Head of caudate nucleus (tissue), 42 donors: ENCODE measurements at regions not wholly inside any gene's neighbourhood (a gene's known extent, or its start where the extent isn't known, plus 50 kb on each side); places are given as distances from the start of the nearest gene placed in this dataset.

ENCODE experiments used
- DNase-seq, 42 donors: peaks; one replicate each; pipeline versions ENCODE4 v3.0.0 to v3.0.0-alpha.2; 2020 to 2021; ENCODE audit warnings: mixed read lengths in 7 of 42
- intact Hi-C: fragments of 100-400 bp; cut with DNase I; formaldehyde crosslinking; loops from one replicate; pipeline ENCODE4 v1.15.0; 2022

GRCh38 chr7:53900856-53901528 lies 641.2 kb upstream of the VSTM2A start:
- intact Hi-C loops, result no loop called here
- no peak for DNase-seq

DNA sequence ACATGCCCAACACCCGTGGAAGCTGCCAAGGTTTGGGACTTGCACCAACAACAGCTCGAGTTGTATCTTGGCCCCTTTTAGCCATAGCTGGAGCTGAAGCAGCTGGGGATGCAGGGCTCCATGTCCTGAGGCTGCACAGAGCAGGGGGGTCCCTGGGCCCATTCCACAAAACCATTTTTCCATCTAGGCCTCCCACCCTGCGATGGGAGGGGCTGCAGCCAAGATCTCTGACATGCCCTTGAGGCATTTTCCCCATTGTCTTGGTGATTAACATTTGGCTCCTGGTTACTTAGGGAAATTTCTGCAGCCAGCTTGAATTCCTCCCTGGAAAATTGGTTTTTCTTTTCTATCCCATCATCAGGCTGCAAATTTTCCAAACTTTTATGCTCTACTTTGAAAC lies 637.8 kb upstream of the VSTM2A start:
- no peak for DNase-seq
- intact Hi-C loops, result no loop called here

DNA sequence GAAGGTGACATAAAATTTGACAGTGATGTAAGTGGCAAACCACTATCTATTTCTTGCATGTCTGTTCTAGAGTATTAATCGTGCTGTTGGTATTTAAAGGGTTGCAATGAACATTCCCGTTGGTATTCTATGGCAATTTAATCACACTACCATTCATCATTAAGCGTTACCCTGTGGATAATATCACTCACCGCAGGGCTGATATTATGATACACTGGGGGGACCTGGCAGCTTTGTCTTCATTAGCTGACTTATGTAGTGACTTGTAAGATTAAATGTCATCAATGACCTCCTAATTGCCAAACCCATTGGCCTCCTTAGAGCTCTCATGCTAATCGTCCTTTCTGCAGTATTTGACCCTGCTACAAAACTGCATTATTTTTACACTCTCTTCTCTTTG lies 624.5 kb upstream of the VSTM2A start:
- intact Hi-C loops, result no loop called here
- no peak for DNase-seq

GRCh38 chr7:53920011-53920410 lies 622.2 kb upstream of the VSTM2A start:
- DNase-seq, result no peak
- intact Hi-C loops, result no loop called here

- intact Hi-C loops, result no loop called here
- no peak for DNase-seq
Observed at GRCh38 chr7:53940483-53940882, 601.7 kb upstream of the VSTM2A start.

DNA sequence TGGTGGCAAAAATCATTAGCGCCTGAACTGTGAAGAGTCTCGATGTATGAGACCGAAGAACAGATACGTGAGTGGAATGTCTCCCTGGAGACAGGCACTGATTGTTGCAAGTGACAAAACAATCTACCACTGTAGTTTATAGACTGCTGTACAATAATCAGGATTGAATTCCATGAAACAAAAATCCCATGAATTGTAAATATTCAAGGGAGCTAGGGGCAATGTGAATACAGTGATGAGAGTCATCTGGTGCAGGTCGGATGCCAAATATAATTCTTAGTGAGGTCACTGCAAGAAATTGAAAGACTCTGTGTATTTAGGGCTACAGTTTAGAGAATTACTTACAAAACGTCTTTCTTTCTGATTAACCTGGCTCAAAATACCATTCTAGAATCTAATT lies 594.4 kb upstream of the VSTM2A start:
- intact Hi-C loops, result no loop called here
- DNase-seq, result no peak

DNA sequence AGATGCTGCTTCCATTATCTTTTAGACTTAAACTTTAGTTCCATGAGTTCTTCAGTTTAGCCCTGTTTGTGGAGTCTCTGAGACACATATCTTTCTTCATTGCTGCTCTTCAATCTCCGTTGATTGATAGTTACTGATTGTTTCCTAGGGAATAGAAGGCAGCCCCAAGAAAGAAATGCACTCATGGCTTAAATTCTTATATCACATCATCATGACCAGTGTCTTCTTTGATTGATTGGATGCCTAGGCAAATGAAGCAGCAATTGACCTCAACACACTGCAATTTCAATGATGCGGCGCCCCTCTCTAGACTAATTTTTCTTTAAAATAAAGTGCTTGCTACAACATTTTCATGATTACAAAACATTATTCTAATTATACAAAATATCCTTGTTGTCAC lies 576.5 kb upstream of the VSTM2A start:
- intact Hi-C loops, result no loop called here

DNA sequence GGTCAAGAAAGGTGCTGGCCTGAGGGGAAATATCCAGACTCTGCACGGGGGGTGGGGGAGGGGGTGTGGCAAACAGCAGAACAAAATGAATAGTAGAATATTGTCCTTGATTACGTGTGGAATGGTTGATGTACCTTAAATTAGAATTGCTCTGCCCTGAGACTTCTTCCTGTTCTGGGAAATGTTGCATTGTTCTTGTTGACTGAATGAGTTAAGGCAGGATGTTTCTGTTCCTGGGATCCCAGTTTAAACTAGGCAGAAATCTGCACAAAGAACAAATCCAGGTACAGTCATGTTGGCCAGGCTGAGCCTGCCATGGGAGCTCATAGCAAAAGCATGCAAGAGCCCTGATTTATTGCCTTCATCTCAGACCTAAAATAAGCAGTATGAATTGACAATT lies 558.7 kb upstream of the VSTM2A start:
- intact Hi-C loops, result no loop called here
- DNase-seq, result no peak

More for the DNA sequence above, 576.5 kb upstream of the VSTM2A start:
- DNase-seq, result no peak

DNA sequence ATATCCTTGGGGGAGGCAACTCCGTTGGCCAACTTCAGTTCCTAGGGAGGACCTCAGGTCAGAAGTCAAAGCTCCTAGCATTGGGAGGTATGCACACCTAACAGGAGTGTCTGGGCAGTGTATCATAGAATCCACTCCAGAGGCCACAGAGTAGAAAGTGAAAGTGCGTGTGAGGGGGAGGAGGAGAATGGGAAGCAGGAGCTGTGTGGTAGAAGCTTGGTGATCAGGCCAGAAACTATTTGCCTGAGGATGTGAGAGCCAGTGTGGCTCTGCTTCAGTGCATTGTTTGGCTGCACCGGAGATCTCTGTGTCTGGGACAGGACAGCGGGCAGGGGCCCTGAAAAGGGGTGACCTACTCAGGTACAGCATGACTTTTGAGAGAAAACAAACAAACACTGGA lies 557.4 kb upstream of the VSTM2A start:
- intact Hi-C loops, result no loop called here
- no peak for DNase-seq

DNA sequence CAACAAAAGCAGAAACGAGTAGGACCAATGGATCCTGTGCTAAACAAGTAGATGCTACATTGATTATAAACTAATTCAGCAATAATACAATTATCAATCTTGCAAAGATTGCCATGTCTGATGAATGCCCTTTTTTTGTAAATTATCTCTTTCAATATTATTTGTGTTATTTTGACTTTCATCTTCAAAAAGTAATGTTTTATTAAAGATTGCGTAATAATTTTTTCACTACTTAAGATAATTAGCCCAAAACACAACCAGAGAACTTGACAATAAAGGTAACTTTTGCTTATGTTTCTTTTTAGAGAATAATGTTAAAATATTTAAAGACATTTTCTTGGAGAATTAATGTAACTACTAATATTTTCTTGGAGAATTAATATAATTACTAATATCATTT lies 553.8 kb upstream of the VSTM2A start:
- no peak for DNase-seq
- intact Hi-C loops, result no loop called here

- DNase-seq, result no peak
- intact Hi-C loops, result no loop called here
Observed at GRCh38 chr7:53993224-53993623, 549.0 kb upstream of the VSTM2A start.

DNA sequence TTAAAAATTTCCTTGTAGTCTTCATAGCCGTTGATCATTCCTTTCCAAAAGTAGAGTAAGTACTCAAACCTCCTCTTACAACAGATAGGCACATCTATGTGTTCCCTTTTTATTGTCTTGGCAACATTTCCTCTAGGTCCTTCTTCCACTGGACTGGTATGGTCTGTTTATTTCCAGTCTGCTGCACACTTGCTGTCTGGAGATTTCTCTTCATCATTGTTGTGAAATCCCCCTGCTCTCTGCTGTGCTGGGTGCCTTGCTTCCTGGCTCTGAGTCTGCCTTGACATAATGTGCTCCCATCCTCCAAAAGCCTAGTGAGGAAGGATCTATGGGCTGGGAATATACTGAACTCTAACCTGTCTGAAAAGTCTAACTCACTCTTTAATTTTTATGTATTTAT lies 545.3 kb upstream of the VSTM2A start:
- no peak for DNase-seq

DNA sequence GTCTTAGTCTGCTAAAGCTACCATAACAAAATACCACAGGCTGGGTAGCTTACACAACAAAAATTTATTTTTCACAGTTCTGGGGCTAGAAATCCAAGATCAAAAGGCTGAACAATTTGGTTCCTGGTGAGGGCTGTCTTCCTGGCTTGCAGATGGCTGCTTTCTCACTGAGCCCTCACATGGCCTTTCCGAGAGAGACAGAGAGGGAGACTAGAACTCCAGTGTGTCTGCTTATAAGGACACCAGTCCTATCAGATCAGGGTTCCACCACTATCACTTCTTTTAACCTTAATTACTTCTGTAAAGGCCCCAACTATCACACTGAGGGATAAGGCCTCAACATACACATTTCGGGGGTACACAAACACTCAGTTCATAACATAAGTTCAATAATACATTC lies 527.4 kb upstream of the VSTM2A start:
- intact Hi-C loops, result no loop called here
- DNase-seq, result no peak

More for the DNA sequence above, 545.3 kb upstream of the VSTM2A start:
- intact Hi-C loops, result no loop called here

GRCh38 chr7:54015251-54015650 lies 526.9 kb upstream of the VSTM2A start:
- intact Hi-C loops, result no loop called here
- DNase-seq, result no peak

GRCh38 chr7:54037873-54038272 lies 504.3 kb upstream of the VSTM2A start:
- no peak for DNase-seq
- intact Hi-C loops, result no loop called here

- intact Hi-C loops, result no loop called here
- DNase-seq, result no peak
Observed at GRCh38 chr7:54060643-54061042, 481.5 kb upstream of the VSTM2A start.

DNA sequence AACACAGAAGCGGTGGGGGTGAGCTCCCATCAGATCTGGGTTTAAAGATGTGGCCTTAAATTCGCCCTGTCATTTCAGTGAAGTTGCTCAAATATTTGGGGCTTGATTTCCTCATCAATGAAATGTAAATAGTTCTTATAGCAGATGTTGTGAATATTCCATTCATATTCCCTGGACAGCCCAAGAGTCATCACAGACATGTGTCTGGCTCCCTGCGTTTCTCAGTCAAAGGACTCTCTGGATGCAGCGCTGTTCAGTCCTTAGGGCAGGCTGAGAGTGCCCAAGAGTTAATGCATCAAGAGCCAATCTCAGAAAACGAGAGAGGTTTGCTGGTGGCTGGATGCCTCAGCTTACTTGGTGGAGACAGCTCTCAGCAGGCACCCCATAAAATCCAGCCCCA lies 475.5 kb upstream of the VSTM2A start:
- DNase-seq, result no peak

DNA sequence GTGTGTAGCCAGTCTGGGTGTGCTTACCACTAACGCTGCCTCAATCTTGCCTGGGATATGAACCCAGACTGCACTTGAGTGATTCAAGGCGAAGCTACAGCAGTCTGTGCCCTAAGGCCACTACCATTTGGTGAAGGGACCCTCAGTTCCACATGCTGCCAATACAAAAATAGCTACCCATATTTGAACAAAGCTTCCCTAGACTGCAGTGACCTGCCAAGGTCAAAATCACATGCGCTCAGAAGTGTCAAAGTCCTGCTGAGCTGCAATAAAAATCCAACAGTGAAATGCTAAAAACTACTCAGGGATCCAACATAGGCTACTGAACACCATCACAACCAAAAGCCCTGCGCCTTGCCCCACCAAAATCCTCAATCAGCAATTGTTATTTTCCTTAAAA lies 472.3 kb upstream of the VSTM2A start:
- intact Hi-C loops, result no loop called here
- no peak for DNase-seq

More for the DNA sequence above, 475.5 kb upstream of the VSTM2A start:
- intact Hi-C loops, result no loop called here

DNA sequence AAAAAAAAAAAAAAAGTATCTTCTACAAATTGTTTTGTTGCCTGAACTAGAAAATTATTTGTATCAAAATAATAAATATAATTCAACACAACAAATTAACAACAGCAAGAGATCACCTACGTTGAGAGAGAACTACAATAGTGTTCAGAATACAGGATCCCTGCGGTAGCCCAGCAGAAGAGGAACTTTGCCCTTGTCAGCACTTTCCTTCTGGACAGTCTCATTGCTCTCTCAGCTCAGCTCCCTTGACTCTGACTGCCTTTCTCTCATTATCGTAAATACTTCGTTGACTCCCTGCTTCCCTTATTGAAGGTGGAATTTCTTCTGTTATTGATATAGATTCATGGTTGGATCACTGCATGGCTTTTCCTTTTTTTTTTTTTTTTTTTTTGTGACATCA lies 469.5 kb upstream of the VSTM2A start:
- intact Hi-C loops, result no loop called here

DNA sequence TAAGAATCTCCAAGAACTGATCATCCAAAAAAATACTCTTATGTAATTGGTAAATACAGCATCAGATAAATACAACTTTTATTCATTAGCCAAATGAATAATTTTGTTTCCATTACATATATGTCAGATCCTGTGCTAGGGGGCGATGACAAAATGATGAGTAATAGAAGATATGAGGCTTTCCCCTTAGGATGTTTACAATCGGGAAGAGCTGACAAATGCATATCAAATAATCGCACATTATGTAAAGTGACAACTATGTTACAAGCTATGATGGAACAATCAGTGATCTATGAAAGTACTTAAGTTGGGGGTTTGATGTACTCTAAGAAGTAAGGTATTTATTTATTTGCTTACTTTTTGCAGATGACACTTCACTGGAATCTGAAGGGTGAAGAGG lies 465.6 kb upstream of the VSTM2A start:
- intact Hi-C loops, result no loop called here
- no peak for DNase-seq

More for the DNA sequence above, 469.5 kb upstream of the VSTM2A start:
- DNase-seq, result no peak

DNA sequence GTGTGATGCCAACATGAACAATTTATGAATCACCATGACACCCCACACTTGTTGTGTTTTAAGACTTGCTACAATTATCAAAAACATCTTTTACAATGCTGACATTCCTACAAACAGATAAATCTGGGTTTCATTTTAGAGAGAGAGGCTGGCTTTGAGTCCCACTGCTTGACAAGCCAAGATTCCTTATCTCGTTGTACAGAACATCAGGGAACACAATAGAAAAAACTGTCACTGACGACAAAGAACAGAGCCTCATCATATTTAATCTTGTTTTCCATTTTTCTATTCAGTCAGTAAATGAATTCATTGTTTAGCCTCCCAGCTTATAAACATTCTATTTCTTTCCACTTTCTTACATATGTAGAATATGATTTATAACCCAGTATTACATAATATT lies 461.6 kb upstream of the VSTM2A start:
- no peak for DNase-seq
- intact Hi-C loops, result no loop called here

DNA sequence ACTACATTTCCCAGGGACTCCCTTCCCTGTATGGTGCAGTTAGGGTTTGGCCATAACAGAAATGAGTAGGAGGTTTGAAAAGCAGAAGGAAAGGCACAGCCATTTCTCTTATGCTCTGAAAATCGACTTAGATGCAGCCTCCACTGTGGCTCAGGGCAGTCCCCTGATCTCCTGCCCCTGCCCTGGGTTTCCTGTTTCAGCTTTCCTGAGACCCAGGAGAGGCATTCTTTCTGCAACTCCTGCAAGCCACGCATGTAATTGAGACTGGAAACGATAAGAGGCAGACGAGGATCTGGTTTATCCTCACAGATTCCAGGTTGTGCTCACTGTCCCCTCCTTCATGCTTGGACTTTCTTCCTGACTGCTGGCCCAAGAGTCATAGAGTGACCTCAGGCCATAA lies 461.2 kb upstream of the VSTM2A start:
- intact Hi-C loops, result no loop called here
- no peak for DNase-seq
